Kidney (tissue), 13 donors: ENCODE measurements at regions not wholly inside any gene's neighbourhood (a gene's known extent, or its start where the extent isn't known, plus 50 kb on each side); places are given as distances from the start of the nearest gene placed in this dataset.
A peak's percentile ranks its signal among the peaks of the same experiment; 100 is the strongest.

ENCODE experiments used
- DNase-seq, 5 donors: peaks; one replicate each; pipeline ENCODE4 v3.0.0-alpha.2; 2013 to 2020
- FAIRE-seq: peaks from 2 replicates; lab custom pipeline; 2012; peaks lifted over from hg19 to GRCh38; lab: Jason Lieb, UNC
- H3K27ac ChIP-seq, 2 donors: one replicate each; pipeline ENCODE4 v1.7.0; 2013; ENCODE audit warnings: low read depth in 2 of 2, low read length in 2 of 2, inconsistent platforms in 1 of 2
- H3K27me3 ChIP-seq: one replicate; pipeline ENCODE4 v1.7.1; 2013; ENCODE audit warnings: low read length, inconsistent platforms; ENCODE audit not compliant: control insufficient read depth, insufficient read depth
- H3K36me3 ChIP-seq, 3 donors: one replicate each; pipeline versions ENCODE4 v1.7.0 to v1.7.1; 2013; ENCODE audit warnings: low read length in 3 of 3, control low read depth in 1 of 3, inconsistent platforms in 1 of 3; ENCODE audit not compliant: insufficient read depth in 3 of 3, control insufficient read depth in 2 of 3
- H3K4me1 ChIP-seq, 3 donors: one replicate each; pipeline versions ENCODE4 v1.7.0 to v1.7.1; 2013; ENCODE audit warnings: low read length in 3 of 3, inconsistent platforms in 1 of 3, low read depth in 1 of 3; ENCODE audit not compliant: control insufficient read depth in 2 of 3, insufficient read depth in 2 of 3
- H3K4me3 ChIP-seq, 3 donors: one replicate each; pipeline versions ENCODE4 v1.7.0 to v1.8.1; 2013; ENCODE audit warnings: low read length in 3 of 3, control low read depth in 1 of 3, inconsistent platforms in 1 of 3
- H3K9ac ChIP-seq, 3 donors: one replicate each; pipeline versions ENCODE4 v1.7.0 to v1.7.1; 2013; ENCODE audit warnings: low read length in 3 of 3, control low read depth in 1 of 3, inconsistent platforms in 1 of 3
- H3K9me3 ChIP-seq, 3 donors: one replicate each; pipeline versions ENCODE4 v1.7.0 to v1.7.1; 2013; ENCODE audit warnings: low read length in 3 of 3, control low read depth in 1 of 3, inconsistent platforms in 1 of 3; ENCODE audit not compliant: control insufficient read depth in 2 of 3, insufficient read depth in 1 of 3
- CTCF ChIP-seq: IDR thresholded peaks from 3 replicates; pipeline ENCODE4 v1.5.1; 2012; ENCODE audit warnings: mild to moderate bottlenecking, moderate library complexity, borderline replicate concordance; ENCODE audit not compliant: insufficient read depth; ENCODE audit errors: extremely low read depth
- intact Hi-C: fragments of 100-400 bp; cut with DNase I; formaldehyde crosslinking; loops from one replicate; pipeline ENCODE4 v1.11.1; 2022
- donor health status: control.
- donor health status: control.
- donor health status: control.
- donor health status: control.
- donor health status: control.
- donor health status: DM: yes; HTN: yes; CAD: no.
- donor health status: Normal renal cell carcinoma (clear cell type).

DNA sequence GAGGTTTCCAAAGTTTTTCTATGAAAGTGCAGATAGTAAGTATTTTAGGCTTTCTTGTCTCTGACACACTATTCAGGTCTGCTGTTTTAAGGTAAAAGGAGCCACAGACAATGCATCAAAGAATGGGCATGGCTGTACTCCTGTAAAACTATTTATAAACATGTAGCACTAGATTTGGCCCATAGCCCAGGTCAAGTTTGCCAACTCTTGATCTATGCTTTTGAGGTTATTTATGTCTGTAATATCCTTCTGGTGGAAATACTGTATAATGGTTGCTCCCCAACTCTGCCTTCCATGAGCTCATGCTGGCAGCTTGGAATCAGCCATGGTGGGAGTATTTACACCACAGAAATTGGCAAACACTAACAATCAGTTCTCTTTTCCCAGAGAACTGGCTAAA is 244.6 kb downstream of the BUB3 start:
- Histone ChIP-seq H3K9me3 (peaks cover 0 to 4% (median 0%) of the 10 kb centered on the region in 3 donors), H3K9ac (no peak overlapping the region), H3K27me3 (no peaks in the 10 kb centered on the region), H3K27ac (no peak overlapping the region), H3K4me3 (no peak overlapping the region), H3K4me1 (no peaks in the 10 kb centered on the region), H3K36me3 (no peaks in the 10 kb centered on the region)
- intact Hi-C loops = no loop called here
- TF ChIP-seq CTCF = no peak
- no peak for DNase-seq
- FAIRE-seq = no peak

- Histone ChIP-seq H3K27ac (no peak overlapping the region), H3K27me3 (no peaks in the 10 kb centered on the region), H3K36me3 (no peaks in the 10 kb centered on the region), H3K4me1 (no peaks in the 10 kb centered on the region), H3K9ac (no peak overlapping the region), H3K4me3 (no peak overlapping the region), H3K9me3 (peaks cover 0 to 5% (median 2%) of the 10 kb centered on the region in 3 donors)
- no peak for DNase-seq
- intact Hi-C loops = no loop called here
- no peak for FAIRE-seq
- no peak for TF ChIP-seq CTCF
Observed at GRCh38 chr10:123399276-123399839, 245.2 kb downstream of the BUB3 start.

DNA sequence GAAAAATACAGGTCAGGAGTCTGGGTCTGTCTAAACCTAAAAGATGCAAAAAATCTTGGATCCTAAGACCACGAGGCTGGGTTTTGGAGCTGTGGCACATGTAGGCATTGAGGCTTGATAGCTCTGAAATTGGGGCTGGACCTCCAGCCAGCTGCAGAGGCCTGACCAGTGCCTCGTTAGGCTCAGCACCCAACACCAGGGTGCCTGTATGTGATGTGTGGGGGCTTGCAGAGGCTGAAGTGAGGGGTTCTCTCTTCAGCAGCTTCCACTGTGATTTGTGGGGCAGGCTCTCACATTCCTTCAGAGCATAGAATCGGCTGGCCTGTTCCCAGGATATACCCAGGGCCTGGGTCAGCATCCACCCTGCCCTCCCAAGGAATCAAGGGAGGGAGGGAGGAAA is 247.8 kb downstream of the BUB3 start:
- DNase-seq (no peak), FAIRE-seq (no peak)
- Histone ChIP-seq H3K9me3 (peaks cover 0 to 13% (median 7%) of the 10 kb centered on the region in 3 donors), H3K9ac (no peak overlapping the region), H3K4me3 (no peak overlapping the region), H3K4me1 (no peaks in the 10 kb centered on the region), H3K27ac (no peak overlapping the region), H3K36me3 (no peaks in the 10 kb centered on the region), H3K27me3 (no peaks in the 10 kb centered on the region)
- intact Hi-C loops = no loop called here
- no peak for TF ChIP-seq CTCF

DNA sequence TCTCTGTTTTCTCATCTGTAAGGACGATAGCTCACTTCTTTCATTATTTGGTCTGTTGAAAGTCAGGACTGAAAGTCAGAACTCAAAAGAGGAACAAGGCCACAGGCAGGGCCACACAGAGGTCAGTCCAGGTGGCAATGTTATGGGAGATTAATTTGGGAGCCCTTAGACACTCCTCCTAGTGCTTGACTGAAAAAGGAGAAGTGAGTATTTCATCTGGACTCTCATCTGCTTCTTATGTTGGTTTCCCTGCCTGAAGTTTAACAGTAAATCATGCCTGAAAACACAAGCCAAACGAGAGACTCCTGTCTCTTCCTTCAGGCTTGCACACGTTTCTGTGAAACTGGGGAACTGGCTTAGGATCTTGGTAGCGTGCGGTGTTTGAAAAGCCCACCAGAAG is 248.5 kb downstream of the BUB3 start:
- no peak for TF ChIP-seq CTCF
- Histone ChIP-seq H3K9me3 (peaks cover 0 to 13% (median 7%) of the 10 kb centered on the region in 3 donors), H3K36me3 (no peaks in the 10 kb centered on the region), H3K27ac (no peak overlapping the region), H3K27me3 (no peaks in the 10 kb centered on the region), H3K9ac (no peak overlapping the region), H3K4me1 (no peaks in the 10 kb centered on the region), H3K4me3 (no peak overlapping the region)
- intact Hi-C loops = no loop called here
- no peak for FAIRE-seq
- peak in 2 of 5 donors; percentile 28 to 40 for DNase-seq
